Astrocyte (in vitro differentiated cells and primary cell): ENCODE measurements at regions not wholly inside any gene's neighbourhood (a gene's known extent, or its start where the extent isn't known, plus 50 kb on each side); places are given as distances from the start of the nearest gene placed in this dataset.
"Not testable (repeated sequence)": the region's sequence is repeated elsewhere in the genome, so short reads cannot be mapped to it uniquely, and the experiment has no call there.

ENCODE experiments used
- DNase-seq: peaks from one replicate; pipeline ENCODE4 v3.0.0-alpha.2; 2010; ENCODE audit warnings: low read depth
- FAIRE-seq: peaks from 2 replicates; lab custom pipeline; 2011; peaks lifted over from hg19 to GRCh38; lab: Jason Lieb, UNC
- H2AFZ ChIP-seq: 2 replicates; pipeline ENCODE4 v1.6.0; 2012; ENCODE audit warnings: low read depth, low read length, inconsistent platforms
- H3K27ac ChIP-seq: 2 replicates; pipeline ENCODE4 v1.5.1; 2011; ENCODE audit warnings: low read depth, low read length, inconsistent platforms
- H3K27me3 ChIP-seq: 2 replicates; pipeline ENCODE4 v1.6.0; 2011; ENCODE audit warnings: low read length, inconsistent platforms; ENCODE audit not compliant: insufficient read depth
- H3K36me3 ChIP-seq: 2 replicates; pipeline ENCODE4 v1.5.1; 2011; ENCODE audit warnings: low read length, inconsistent platforms; ENCODE audit not compliant: insufficient read depth
- H3K4me1 ChIP-seq: 2 replicates; pipeline ENCODE4 v1.5.1; 2011; ENCODE audit warnings: low read length, inconsistent platforms; ENCODE audit not compliant: insufficient read depth
- H3K4me2 ChIP-seq: 2 replicates; pipeline ENCODE4 v1.6.0; 2012; ENCODE audit warnings: low read length, inconsistent platforms
- H3K4me3 ChIP-seq: 2 replicates; pipeline ENCODE4 v1.5.1; 2011; ENCODE audit warnings: low read depth, mild to moderate bottlenecking, low read length, inconsistent platforms; ENCODE audit not compliant: insufficient read depth
- H3K79me2 ChIP-seq: 2 replicates; pipeline ENCODE4 v1.6.0; 2012; ENCODE audit warnings: mild to moderate bottlenecking, low read length, inconsistent platforms; ENCODE audit not compliant: insufficient read depth
- H3K9ac ChIP-seq: 2 replicates; pipeline ENCODE4 v1.6.0; 2012; ENCODE audit warnings: mild to moderate bottlenecking, low read length, inconsistent platforms
- H3K9me3 ChIP-seq: 2 replicates; pipeline ENCODE4 v1.5.1; 2012; ENCODE audit warnings: low read depth, mild to moderate bottlenecking, low read length, inconsistent platforms; ENCODE audit not compliant: insufficient read depth
- H4K20me1 ChIP-seq: 2 replicates; pipeline ENCODE4 v1.6.0; 2012; ENCODE audit warnings: low read length, inconsistent platforms; ENCODE audit not compliant: insufficient read depth
- H3K27ac Mint-ChIP-seq: one replicate; pipeline ENCODE4 v1.8.0; 2021; ENCODE audit warnings: mild to moderate bottlenecking, mixed read lengths; ENCODE audit not compliant: unreplicated experiment
- H3K27me3 Mint-ChIP-seq: one replicate; pipeline ENCODE4 v1.8.0; 2021; ENCODE audit warnings: low read depth, mixed read lengths; ENCODE audit not compliant: unreplicated experiment
- H3K36me3 Mint-ChIP-seq: one replicate; pipeline ENCODE4 v1.8.0; 2021; ENCODE audit warnings: low read depth, mixed read lengths; ENCODE audit not compliant: unreplicated experiment
- H3K4me1 Mint-ChIP-seq: one replicate; pipeline ENCODE4 v1.8.0; 2021; ENCODE audit warnings: low read depth, mixed read lengths; ENCODE audit not compliant: unreplicated experiment
- H3K4me3 Mint-ChIP-seq: one replicate; pipeline ENCODE4 v1.8.0; 2021; ENCODE audit warnings: mild to moderate bottlenecking, moderate library complexity, mixed read lengths; ENCODE audit not compliant: unreplicated experiment
- H3K9me3 Mint-ChIP-seq: one replicate; pipeline ENCODE4 v1.8.0; 2021; ENCODE audit warnings: mild to moderate bottlenecking, mixed read lengths; ENCODE audit not compliant: unreplicated experiment

GRCh38 chrX:92589676-92590075, 810.5 kb downstream of the PCDH11X start:
- H3K27ac ChIP-seq, H3K27me3 Mint-ChIP-seq, H3K9ac ChIP-seq, H3K79me2 ChIP-seq, H2AFZ ChIP-seq, H3K4me1 Mint-ChIP-seq, DNase-seq, H3K9me3 ChIP-seq, H3K4me2 ChIP-seq, H4K20me1 ChIP-seq, H3K36me3 ChIP-seq, H3K4me1 ChIP-seq, H3K4me3 Mint-ChIP-seq, H3K4me3 ChIP-seq, H3K27ac Mint-ChIP-seq, H3K27me3 ChIP-seq, H3K9me3 Mint-ChIP-seq, FAIRE-seq, H3K36me3 Mint-ChIP-seq: not testable (repeated sequence)

GRCh38 chrX:92590726-92591298, 811.6 kb downstream of the PCDH11X start:
- not testable (repeated sequence) for H3K9ac ChIP-seq, H3K27ac Mint-ChIP-seq, H2AFZ ChIP-seq, H3K79me2 ChIP-seq, H3K36me3 Mint-ChIP-seq, H3K27me3 Mint-ChIP-seq, H3K27me3 ChIP-seq, H3K27ac ChIP-seq, H3K36me3 ChIP-seq, FAIRE-seq, H3K4me3 ChIP-seq, H3K4me3 Mint-ChIP-seq, H3K9me3 ChIP-seq, H4K20me1 ChIP-seq, DNase-seq, H3K9me3 Mint-ChIP-seq, H3K4me1 ChIP-seq, H3K4me1 Mint-ChIP-seq, H3K4me2 ChIP-seq

- not testable (repeated sequence) for H3K27me3 Mint-ChIP-seq, H3K9ac ChIP-seq, H3K27ac Mint-ChIP-seq, H3K36me3 Mint-ChIP-seq, H3K79me2 ChIP-seq, H3K9me3 ChIP-seq, H3K4me1 ChIP-seq, H2AFZ ChIP-seq, FAIRE-seq, H3K4me2 ChIP-seq, H3K4me3 ChIP-seq, H3K9me3 Mint-ChIP-seq, H3K4me1 Mint-ChIP-seq, H3K4me3 Mint-ChIP-seq, H3K27me3 ChIP-seq, DNase-seq, H3K27ac ChIP-seq, H3K36me3 ChIP-seq, H4K20me1 ChIP-seq
Measured at GRCh38 chrX:92611517-92611916, 832.3 kb downstream of the PCDH11X start.

GRCh38 chrX:92626699-92627098, 847.5 kb downstream of the PCDH11X start:
- not testable (repeated sequence) for DNase-seq, H3K36me3 ChIP-seq, H4K20me1 ChIP-seq, H3K27me3 ChIP-seq, H3K27ac ChIP-seq, H3K9me3 ChIP-seq, H3K4me3 Mint-ChIP-seq, H3K27me3 Mint-ChIP-seq, H3K27ac Mint-ChIP-seq, H3K9me3 Mint-ChIP-seq, H3K79me2 ChIP-seq, H3K36me3 Mint-ChIP-seq, H3K4me1 Mint-ChIP-seq, H3K4me2 ChIP-seq, H3K4me1 ChIP-seq, H2AFZ ChIP-seq, H3K4me3 ChIP-seq, H3K9ac ChIP-seq
- peak; percentile 49 for FAIRE-seq

GRCh38 chrX:92657593-92657992, 878.4 kb downstream of the PCDH11X start:
- not testable (repeated sequence) for H3K4me2 ChIP-seq, H3K4me3 ChIP-seq, H3K27me3 Mint-ChIP-seq, H3K36me3 ChIP-seq, H3K27ac ChIP-seq, H3K9ac ChIP-seq, H3K27ac Mint-ChIP-seq, FAIRE-seq, H3K4me1 Mint-ChIP-seq, H3K4me1 ChIP-seq, H3K79me2 ChIP-seq, H3K36me3 Mint-ChIP-seq, H3K27me3 ChIP-seq, DNase-seq, H3K9me3 Mint-ChIP-seq, H3K4me3 Mint-ChIP-seq, H2AFZ ChIP-seq, H4K20me1 ChIP-seq, H3K9me3 ChIP-seq

- H3K9me3 Mint-ChIP-seq, H3K36me3 ChIP-seq, H2AFZ ChIP-seq, H3K36me3 Mint-ChIP-seq, H3K27ac Mint-ChIP-seq, H4K20me1 ChIP-seq, FAIRE-seq, H3K4me2 ChIP-seq, H3K9ac ChIP-seq, H3K79me2 ChIP-seq, H3K9me3 ChIP-seq, DNase-seq, H3K4me1 ChIP-seq, H3K27me3 Mint-ChIP-seq, H3K4me3 Mint-ChIP-seq, H3K27me3 ChIP-seq, H3K27ac ChIP-seq, H3K4me3 ChIP-seq, H3K4me1 Mint-ChIP-seq: not testable (repeated sequence)
Measured at GRCh38 chrX:92659743-92660142, 880.6 kb downstream of the PCDH11X start.
